ENCODE measurements at regions not wholly inside any gene's neighbourhood (a gene's known extent, or its start where the extent isn't known, plus 50 kb on each side); places are given as distances from the start of the nearest gene placed in this dataset.

- H3K27me3 Mint-ChIP-seq (ENCODE audit: unreplicated experiment): no peaks in the 10 kb centered on the region
These were observed 108.9 kb upstream of the ITGA4 start for GRCh38 chr2:181348107-181348837.

GRCh38 chr2:181352158-181352557 lies 105.0 kb upstream of the ITGA4 start:
- no peak overlapping the region for H3K4me3 Mint-ChIP-seq (ENCODE audit: unreplicated experiment)
- H3K27ac Mint-ChIP-seq (ENCODE audit: unreplicated experiment): peak overlapping the region; percentile 37
- TF ChIP-seq, protein P1, sequence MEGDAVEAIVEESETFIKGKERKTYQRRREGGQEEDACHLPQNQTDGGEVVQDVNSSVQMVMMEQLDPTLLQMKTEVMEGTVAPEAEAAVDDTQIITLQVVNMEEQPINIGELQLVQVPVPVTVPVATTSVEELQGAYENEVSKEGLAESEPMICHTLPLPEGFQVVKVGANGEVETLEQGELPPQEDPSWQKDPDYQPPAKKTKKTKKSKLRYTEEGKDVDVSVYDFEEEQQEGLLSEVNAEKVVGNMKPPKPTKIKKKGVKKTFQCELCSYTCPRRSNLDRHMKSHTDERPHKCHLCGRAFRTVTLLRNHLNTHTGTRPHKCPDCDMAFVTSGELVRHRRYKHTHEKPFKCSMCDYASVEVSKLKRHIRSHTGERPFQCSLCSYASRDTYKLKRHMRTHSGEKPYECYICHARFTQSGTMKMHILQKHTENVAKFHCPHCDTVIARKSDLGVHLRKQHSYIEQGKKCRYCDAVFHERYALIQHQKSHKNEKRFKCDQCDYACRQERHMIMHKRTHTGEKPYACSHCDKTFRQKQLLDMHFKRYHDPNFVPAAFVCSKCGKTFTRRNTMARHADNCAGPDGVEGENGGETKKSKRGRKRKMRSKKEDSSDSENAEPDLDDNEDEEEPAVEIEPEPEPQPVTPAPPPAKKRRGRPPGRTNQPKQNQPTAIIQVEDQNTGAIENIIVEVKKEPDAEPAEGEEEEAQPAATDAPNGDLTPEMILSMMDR (IDR thresholded peaks at IDR 0.05; ENCODE audit: unreplicated experiment): no peak
- H3K36me3 Mint-ChIP-seq (ENCODE audit: low read depth, unreplicated experiment): no peaks in the 10 kb centered on the region
- DNase-seq (ENCODE audit: low spot score): no peak
- peaks cover 7% of the 10 kb centered on the region for H3K4me1 Mint-ChIP-seq (ENCODE audit: unreplicated experiment)
- no peaks in the 10 kb centered on the region for H3K27me3 Mint-ChIP-seq (ENCODE audit: unreplicated experiment)
- no peaks in the 10 kb centered on the region for H3K9me3 Mint-ChIP-seq (ENCODE audit: unreplicated experiment)

More at GRCh38 chr2:181348107-181348837, 108.9 kb upstream of the ITGA4 start:
- DNase-seq (ENCODE audit: low spot score): no peak
- Mint-ChIP-seq H3K27ac (ENCODE audit: unreplicated experiment) (no peak overlapping the region), H3K4me3 (ENCODE audit: unreplicated experiment) (no peak overlapping the region), H3K4me1 (ENCODE audit: unreplicated experiment) (peaks cover 7% of the 10 kb centered on the region), H3K9me3 (ENCODE audit: unreplicated experiment) (no peaks in the 10 kb centered on the region), H3K36me3 (ENCODE audit: low read depth, unreplicated experiment) (no peaks in the 10 kb centered on the region)
- TF ChIP-seq, protein P1 (IDR thresholded peaks at IDR 0.05; ENCODE audit: unreplicated experiment): no peak

DNA sequence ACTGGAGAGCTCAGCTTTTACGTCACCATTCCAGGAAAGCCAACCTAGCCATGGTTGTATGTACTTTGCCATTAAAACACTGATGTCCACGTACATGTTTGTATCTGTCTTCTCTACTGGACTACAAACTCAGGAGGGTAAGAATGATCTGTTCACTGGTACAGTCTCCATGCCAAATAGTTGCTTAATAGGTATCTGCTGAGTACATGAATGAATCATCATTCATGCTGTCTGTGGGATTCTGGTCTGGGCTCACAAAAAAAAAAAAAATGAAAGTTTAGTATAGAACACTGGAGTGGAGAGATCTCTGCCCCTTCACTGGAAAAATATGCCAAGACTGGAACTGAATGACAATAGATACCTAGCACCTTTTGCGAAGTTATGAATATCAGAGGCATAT lies 102.6 kb upstream of the ITGA4 start:
- no peaks in the 10 kb centered on the region for H3K9me3 Mint-ChIP-seq (ENCODE audit: unreplicated experiment)
- no peak overlapping the region for H3K27ac Mint-ChIP-seq (ENCODE audit: unreplicated experiment)
- DNase-seq (ENCODE audit: low spot score): no peak
- TF ChIP-seq, protein P1 (IDR thresholded peaks at IDR 0.05; ENCODE audit: unreplicated experiment): no peak
- H3K4me1 Mint-ChIP-seq (ENCODE audit: unreplicated experiment): peaks cover 7% of the 10 kb centered on the region
- H3K4me3 Mint-ChIP-seq (ENCODE audit: unreplicated experiment): no peak overlapping the region
- H3K27me3 Mint-ChIP-seq (ENCODE audit: unreplicated experiment): no peaks in the 10 kb centered on the region
- H3K36me3 Mint-ChIP-seq (ENCODE audit: low read depth, unreplicated experiment): no peaks in the 10 kb centered on the region

DNA sequence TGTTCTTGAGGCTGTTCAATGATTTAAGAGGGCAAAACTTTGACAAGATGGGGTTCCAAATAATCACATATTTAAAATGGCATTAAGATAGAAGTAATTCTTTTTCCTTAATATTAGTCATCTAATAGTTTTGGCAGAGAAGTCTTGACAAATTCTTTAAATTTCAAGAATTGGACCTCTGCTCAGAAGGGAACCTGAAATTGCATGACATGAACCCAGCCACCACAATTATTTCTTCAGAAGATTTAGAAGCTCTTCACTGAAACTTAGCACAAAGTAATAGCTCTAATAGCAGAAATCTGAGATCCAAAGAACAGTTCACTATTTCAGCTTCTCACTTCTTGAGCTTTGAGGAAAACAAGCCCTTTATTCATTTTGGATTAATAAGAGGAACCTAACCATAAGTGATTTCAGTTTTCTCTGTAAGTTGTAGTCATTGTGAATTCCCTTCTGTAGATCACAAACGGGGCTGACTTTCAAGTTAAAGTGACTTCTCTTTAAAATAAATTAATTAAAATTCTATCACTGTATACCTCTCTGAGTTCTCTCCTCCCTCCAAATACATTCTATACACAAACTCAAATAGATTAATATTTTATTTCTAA lies 100.6 kb upstream of the ITGA4 start:
- no peak overlapping the region for H3K27ac Mint-ChIP-seq (ENCODE audit: unreplicated experiment)

More for the DNA sequence above, 100.6 kb upstream of the ITGA4 start:
- peaks cover 5% of the 10 kb centered on the region for H3K4me1 Mint-ChIP-seq (ENCODE audit: unreplicated experiment)
- H3K36me3 Mint-ChIP-seq (ENCODE audit: low read depth, unreplicated experiment): no peaks in the 10 kb centered on the region
- H3K27me3 Mint-ChIP-seq (ENCODE audit: unreplicated experiment): no peaks in the 10 kb centered on the region
- TF ChIP-seq, protein P1 (IDR thresholded peaks at IDR 0.05; ENCODE audit: unreplicated experiment): no peak
- no peak for DNase-seq (ENCODE audit: low spot score)
- H3K4me3 Mint-ChIP-seq (ENCODE audit: unreplicated experiment): no peak overlapping the region
- H3K9me3 Mint-ChIP-seq (ENCODE audit: unreplicated experiment): no peaks in the 10 kb centered on the region
